ENCODE measurements at regions not wholly inside any gene's neighbourhood (a gene's known extent, or its start where the extent isn't known, plus 50 kb on each side); places are given as distances from the start of the nearest gene placed in this dataset.
"Not testable (repeated sequence)": the region's sequence is repeated elsewhere in the genome, so short reads cannot be mapped to it uniquely, and the experiment has no call there.

DNA sequence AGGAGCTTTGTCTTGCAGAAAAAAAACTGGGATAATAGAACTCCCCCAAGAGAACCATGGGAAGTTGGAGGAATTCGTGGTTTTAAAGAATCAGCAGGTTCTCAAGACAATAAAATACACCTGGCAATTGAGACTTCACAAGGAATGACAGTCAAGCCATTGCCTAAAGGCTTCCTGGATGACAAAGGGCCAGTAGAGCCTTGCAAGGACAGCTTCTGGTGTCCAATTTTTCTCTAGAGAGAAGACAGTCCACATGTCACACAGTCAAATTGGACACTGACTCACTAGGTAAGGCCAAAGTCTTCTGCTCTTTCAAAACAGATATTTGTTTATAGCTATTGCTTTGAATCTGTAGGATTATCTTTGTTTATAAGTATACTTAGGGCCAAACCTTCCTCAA, 80.3 kb upstream of the BMP5 start:
- DNase-seq (ENCODE audit: low read depth): no peak

DNA sequence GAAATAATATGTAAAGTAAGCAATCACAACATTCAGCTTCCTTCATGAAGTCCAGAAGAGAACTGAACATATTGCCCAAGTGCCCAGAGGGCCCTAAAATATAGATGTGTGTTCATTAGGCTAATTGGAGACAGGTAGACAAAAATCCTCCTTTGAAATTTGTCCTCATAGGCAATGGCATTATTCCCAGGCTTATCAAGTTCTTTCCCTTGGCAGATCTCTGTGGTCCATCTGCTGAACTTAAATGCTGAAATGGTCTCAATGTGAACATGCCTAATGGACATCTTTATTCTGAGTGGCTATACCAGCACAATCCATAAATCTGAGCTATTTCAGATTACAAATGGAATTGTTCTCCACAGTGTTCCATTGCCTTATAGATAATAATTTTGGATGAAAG, 79.0 kb upstream of the BMP5 start:
- DNase-seq (ENCODE audit: low read depth): no peak

DNA sequence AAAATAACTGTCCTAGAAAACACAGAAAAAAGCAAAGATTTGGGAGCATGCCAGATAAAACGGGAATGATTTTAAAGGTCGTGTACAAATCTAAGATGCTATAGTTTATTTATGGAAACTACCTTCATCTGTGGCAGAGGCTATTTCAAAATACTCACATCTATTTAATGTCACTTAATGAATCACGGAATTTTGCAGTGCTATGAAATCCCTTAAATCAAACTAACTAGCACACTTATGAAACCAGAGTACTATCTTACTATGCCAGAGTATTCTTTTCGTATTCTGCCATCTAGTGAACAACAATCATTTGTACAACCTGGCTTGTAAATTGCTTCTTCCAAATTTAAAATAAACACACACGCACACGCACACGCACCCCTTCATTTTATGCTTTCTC, 77.9 kb upstream of the BMP5 start:
- no peak for DNase-seq (ENCODE audit: low read depth)

DNA sequence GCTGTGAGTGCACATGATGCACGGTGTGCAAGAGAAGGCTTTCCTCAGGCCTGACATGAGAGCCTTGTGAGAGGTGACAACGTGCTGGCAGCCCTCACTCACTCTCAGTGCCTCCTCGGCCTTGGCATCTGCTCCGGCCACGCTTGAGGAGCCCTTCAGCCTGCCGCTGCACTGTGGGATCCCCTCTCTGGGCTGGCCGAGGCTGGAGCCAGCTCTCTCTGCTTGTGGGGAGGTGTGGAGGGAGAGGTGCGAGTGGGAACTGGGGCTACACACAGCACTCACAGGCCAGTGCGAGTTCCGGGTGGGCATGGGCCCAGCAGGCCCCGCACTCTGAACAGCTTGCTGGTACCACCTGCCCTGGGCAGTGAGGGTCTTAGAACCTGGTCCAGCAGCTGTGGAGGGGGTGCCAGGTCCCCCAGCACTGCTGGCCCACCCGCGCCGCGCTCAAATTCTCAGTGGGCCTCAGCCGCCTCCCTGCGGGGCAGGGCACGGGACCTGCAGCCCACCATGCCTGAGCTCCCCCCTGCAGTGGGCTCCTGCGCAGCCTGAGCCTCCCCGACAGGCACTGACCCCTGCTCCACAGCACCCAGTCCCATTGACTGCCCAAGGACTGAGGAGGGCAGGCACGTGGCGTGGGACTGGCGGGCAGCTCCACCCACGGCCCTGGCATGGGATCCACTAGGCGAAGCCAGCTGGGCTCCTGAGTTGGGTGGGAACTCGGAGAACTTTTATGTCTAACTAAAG, 74.9 kb upstream of the BMP5 start:
- no peak for DNase-seq (ENCODE audit: low read depth)

DNA sequence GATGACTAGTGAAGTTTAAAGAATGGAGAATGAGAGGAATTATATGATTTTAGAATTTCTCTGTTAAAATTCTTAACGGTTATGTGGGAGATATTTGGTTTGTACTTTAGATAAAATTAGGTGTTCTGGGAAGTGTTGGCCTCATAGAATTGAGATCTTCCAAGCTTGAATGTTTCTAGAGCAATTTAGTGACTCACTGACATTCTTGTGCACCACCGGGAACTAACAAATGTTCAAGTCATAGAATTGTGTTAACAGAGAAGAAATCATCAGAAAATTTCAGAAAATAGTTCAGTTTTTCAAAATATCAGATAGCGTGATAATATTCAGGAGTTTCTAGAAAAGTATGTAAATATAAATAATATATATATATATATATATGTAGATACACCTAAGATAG, 67.9 kb upstream of the BMP5 start:
- no peak for DNase-seq (ENCODE audit: low read depth)

DNA sequence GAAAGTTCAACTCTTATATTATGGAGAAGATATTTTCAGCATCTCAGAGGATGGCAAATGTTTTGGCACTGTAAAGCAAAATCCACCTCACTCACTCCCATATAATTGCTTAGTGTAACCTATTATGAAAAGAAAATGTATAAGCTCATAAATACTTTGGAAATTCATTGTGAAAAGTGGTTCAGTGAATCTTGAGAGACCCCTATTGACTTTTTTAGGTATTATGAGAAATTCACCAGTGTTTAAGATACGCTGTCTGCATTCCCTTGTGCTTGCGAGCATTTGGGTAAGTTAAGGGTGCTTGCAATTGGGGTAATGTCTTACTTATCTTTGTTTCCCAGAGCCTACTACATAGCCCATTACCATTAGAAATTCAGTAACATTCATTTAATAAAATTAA, 66.3 kb upstream of the BMP5 start:
- DNase-seq (ENCODE audit: low read depth): no peak

DNA sequence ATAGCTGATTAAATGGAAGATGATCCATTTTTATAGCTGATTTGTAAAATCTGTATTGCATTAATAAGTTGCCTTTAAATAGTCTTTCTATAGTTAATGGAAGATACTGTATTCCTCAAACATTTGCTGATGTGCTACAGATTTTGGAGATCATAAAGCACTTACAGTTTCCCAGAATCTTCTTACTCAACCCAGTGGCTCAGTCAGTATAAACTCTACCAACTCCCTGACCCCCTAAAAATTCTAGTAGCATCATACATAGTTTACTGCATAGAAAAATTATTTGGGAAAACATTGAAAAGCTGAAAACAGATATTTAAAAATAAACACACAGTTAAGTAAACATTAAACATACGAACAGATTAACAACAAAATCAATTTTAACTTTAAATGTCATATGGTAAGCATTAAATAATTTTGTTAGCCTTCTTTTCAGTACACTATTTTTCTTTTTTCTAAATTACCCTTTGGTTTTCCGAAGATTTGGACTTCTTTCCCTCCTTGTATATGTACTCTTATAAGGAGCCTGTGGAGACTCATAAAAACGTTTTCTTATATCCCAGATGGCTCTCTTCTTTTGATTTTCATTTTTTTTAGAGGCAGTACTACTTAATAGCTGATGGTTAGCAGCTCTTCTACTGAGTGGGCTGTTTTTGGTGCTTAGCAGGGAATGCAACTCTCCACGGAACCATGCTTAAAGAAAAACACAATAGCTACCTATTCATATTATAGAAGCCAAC, 62.7 kb upstream of the BMP5 start:
- no peak for DNase-seq (ENCODE audit: low read depth)

DNA sequence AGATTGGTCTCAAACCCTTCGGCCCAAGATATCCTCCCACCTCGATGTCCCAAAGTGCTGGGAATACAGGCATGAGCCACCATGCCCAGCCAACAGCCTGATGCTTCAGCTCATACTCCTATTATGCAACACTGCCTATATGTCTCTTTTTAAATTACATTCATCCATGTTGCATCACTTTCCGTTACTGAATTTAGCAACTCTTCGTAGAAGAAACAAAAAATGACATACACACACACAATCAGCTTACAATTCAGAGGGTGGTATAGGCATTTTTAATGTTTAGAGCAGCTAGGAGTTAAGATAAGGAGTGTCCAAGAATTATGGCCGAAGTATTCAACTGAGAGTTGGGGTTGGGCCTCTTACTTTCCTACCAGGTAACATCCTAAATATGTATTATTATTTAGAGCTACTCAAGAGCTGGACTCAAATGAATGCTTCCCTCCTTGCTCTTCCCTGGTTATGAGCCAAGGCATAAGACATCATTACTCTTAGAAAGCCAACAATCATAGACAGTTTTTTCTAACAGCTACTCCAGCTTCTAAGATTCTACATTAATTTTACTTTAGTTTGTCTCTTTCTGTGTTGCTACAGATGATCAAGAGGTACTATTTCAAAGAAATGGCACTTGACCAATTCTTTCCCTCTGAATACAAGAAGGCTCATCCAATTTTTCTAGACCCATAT, 62.0 kb upstream of the BMP5 start:
- no peak for DNase-seq (ENCODE audit: low read depth)

DNA sequence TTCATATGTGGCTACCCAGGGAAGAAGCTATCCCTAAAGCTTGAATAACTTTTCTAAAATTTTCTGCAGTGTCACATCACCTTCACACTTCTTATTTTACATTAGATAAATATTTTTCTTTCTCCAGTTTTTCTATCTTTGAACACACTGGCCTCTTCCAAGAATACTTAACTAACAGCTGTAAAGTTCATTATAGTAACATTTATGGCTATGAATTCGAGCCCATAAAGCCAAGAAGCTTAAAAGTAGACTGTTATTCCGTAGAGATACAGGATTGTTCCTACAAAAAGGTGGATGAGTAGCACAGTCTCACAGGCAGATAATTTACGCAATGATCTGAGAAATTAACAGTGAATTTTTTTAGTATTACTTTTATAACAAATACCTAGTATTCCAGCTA, 55.7 kb upstream of the BMP5 start:
- no peak for DNase-seq (ENCODE audit: low read depth)

DNA sequence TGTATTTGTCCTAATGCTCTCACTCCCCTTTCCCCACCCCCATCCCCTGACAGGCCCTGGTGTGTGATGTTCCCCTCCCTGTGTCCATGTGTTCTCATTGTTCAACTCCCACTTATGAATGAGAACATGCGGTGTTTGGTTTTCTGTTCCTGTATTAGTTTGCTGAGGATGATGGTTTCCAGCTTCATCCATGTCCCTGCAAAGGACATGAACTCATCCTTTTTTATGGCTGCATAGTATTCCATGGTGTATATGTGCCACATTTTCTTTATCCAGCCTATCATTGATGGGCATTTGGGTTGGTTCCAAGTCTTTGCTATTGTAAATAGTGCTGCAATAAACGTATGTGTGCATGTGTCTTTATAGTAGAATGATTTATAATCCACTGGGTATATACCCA, 52.3 kb upstream of the BMP5 start:
- not testable (repeated sequence) for DNase-seq (ENCODE audit: low read depth)

DNA sequence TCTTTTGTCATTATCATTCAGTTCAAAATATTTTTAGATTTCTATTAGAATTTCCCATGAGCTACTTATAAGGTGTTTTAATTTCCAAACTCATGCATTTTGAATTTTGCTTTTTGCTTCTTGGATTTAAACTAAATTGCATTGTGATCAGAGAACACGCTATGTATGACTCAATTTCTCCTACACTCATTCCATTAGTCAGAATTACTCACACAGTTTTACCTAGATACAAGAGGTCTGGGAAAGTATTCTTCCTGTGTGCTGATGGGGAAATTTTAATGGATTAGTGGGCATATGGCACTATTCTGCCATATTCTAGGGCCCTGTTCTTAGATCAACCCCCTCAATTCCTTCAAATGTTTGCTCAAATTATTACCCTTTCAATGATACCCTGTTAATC, 49.9 kb upstream of the BMP5 start:
- DNase-seq (ENCODE audit: low read depth): peak; percentile 82
